ENCODE measurements at regions not wholly inside any gene's neighbourhood (a gene's known extent, or its start where the extent isn't known, plus 50 kb on each side); places are given as distances from the start of the nearest gene placed in this dataset.

- TF ChIP-seq GATA3 (IDR thresholded peaks at IDR 0.05; ENCODE audit: low read depth, low read length) (no peak), GATA2 (IDR thresholded peaks at IDR 0.05; ENCODE audit: low read depth, low read length) (no peak)
Measured at GRCh38 chr1:30135698-30136097, 587.7 kb downstream of the MATN1 start.

Measured in SH-SY5Y (cell line).